ENCODE measurements at regions not wholly inside any gene's neighbourhood (a gene's known extent, or its start where the extent isn't known, plus 50 kb on each side); places are given as distances from the start of the nearest gene placed in this dataset.

DNA sequence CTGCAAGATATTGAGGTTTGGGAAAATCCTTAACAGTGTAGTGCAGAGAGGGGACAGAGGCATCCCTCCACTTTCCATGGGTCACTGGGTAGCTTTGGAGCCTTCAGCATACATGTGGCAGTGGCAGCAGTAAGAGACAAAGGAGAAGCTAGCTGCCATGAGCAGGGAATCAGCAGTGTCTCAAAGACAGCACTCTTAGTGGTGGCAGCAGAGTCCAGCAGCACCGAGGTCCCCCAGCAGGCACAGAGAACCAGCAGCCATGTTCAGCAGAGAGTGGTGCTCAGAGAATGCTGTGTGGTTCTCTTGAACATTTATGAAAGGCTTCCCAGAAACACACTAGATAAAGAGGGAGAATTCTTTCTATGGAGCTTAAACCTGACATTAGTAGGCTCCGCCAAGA, 308.5 kb downstream of the CENPC start:
- TF ChIP-seq, protein P1, sequence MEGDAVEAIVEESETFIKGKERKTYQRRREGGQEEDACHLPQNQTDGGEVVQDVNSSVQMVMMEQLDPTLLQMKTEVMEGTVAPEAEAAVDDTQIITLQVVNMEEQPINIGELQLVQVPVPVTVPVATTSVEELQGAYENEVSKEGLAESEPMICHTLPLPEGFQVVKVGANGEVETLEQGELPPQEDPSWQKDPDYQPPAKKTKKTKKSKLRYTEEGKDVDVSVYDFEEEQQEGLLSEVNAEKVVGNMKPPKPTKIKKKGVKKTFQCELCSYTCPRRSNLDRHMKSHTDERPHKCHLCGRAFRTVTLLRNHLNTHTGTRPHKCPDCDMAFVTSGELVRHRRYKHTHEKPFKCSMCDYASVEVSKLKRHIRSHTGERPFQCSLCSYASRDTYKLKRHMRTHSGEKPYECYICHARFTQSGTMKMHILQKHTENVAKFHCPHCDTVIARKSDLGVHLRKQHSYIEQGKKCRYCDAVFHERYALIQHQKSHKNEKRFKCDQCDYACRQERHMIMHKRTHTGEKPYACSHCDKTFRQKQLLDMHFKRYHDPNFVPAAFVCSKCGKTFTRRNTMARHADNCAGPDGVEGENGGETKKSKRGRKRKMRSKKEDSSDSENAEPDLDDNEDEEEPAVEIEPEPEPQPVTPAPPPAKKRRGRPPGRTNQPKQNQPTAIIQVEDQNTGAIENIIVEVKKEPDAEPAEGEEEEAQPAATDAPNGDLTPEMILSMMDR (IDR thresholded peaks at IDR 0.05), result no peak
- TF ChIP-seq POLR2A (IDR thresholded peaks at IDR 0.05), result no peak
